HG03432 (cell line): ENCODE measurements at regions not wholly inside any gene's neighbourhood (a gene's known extent, or its start where the extent isn't known, plus 50 kb on each side); places are given as distances from the start of the nearest gene placed in this dataset.

Experiments used
- ATAC-seq: cut with Tn5 transposase; IDR thresholded peaks from one replicate; pipeline ENCODE4 v1.9.1; 2021; ENCODE audit warnings: mild to moderate bottlenecking, moderate library complexity; ENCODE audit not compliant: unreplicated experiment

- ATAC-seq = no peak
These were observed 480.3 kb downstream of the DSC3 start for GRCh38 chr18:30562231-30562630.

GRCh38 chr18:30556112-30556511 is 486.4 kb downstream of the DSC3 start:
- ATAC-seq = no peak

- no peak for ATAC-seq
These were observed 497.1 kb downstream of the DSC3 start for GRCh38 chr18:30545393-30545792.

GRCh38 chr18:30544141-30544540 is 498.4 kb downstream of the DSC3 start:
- ATAC-seq = no peak

GRCh38 chr18:30533716-30534115 is 508.8 kb downstream of the DSC3 start:
- no peak for ATAC-seq

- ATAC-seq = no peak
These were observed 514.6 kb downstream of the DSC3 start for GRCh38 chr18:30527917-30528316.

- no peak for ATAC-seq
These were observed 515.3 kb downstream of the DSC3 start for GRCh38 chr18:30527226-30527625.

- no peak for ATAC-seq
These were observed 520.1 kb downstream of the DSC3 start for GRCh38 chr18:30522288-30522929.

- no peak for ATAC-seq
These were observed 528.5 kb downstream of the DSC3 start for GRCh38 chr18:30514059-30514458.

GRCh38 chr18:30512872-30513271 is 529.7 kb downstream of the DSC3 start:
- ATAC-seq = no peak

- ATAC-seq = no peak
These were observed 531.7 kb downstream of the DSC3 start for GRCh38 chr18:30510882-30511281.

- ATAC-seq = no peak
These were observed 540.9 kb downstream of the DSC3 start for GRCh38 chr18:30501594-30501993.

GRCh38 chr18:30500240-30500945 is 542.1 kb downstream of the DSC3 start:
- no peak for ATAC-seq

- no peak for ATAC-seq
These were observed 542.8 kb downstream of the DSC3 start for GRCh38 chr18:30499721-30500120.

- no peak for ATAC-seq
These were observed 549.9 kb downstream of the DSC3 start for GRCh38 chr18:30492552-30493129.

- no peak for ATAC-seq
These were observed 550.6 kb downstream of the DSC3 start for GRCh38 chr18:30491815-30492551.

GRCh38 chr18:30489890-30490643 is 552.5 kb downstream of the DSC3 start:
- no peak for ATAC-seq

- no peak for ATAC-seq
These were observed 554.6 kb downstream of the DSC3 start for GRCh38 chr18:30487962-30488361.

- no peak for ATAC-seq
These were observed 555.7 kb downstream of the DSC3 start for GRCh38 chr18:30486856-30487255.

- ATAC-seq = no peak
These were observed 557.5 kb downstream of the DSC3 start for GRCh38 chr18:30485078-30485477.

- no peak for ATAC-seq
These were observed 560.7 kb downstream of the DSC3 start for GRCh38 chr18:30481871-30482270.
